NAMALWA (cell line): ENCODE measurements at regions not wholly inside any gene's neighbourhood (a gene's known extent, or its start where the extent isn't known, plus 50 kb on each side); places are given as distances from the start of the nearest gene placed in this dataset.
"Not testable (repeated sequence)": the region's sequence is repeated elsewhere in the genome, so short reads cannot be mapped to it uniquely, and the experiment has no call there.

ENCODE experiments used
- DNase-seq: peaks from one replicate; pipeline ENCODE4 v3.0.0-alpha.2; 2015; ENCODE audit warnings: low spot score

- no peak for DNase-seq
Observed at GRCh38 chr15:92825985-92826384, 74.1 kb upstream of the CHD2 start.

- DNase-seq = not testable (repeated sequence)
Observed at GRCh38 chr15:92827991-92828390, 72.1 kb upstream of the CHD2 start.

DNA sequence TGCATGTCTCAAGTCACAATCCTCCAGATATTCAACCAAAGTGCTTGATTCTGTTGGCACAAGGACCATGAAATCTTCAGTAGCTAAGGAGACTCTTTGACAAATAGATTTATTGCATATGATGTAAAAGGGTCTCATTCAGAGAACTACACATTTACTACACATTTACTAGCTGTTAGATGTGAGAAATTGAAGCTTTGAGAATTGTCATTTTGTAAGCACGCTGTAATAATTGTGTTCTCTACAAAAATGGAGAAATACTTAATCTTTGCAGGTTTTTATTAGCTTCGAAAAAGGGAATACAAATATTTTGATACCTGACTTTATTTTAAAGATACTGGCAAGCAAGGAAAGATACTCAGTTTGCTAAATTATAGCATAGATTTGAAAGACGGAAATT is 70.2 kb upstream of the CHD2 start:
- no peak for DNase-seq

- DNase-seq = no peak
Observed at GRCh38 chr15:92831336-92831654, 68.8 kb upstream of the CHD2 start.

- peak; percentile 100 for DNase-seq
Observed at GRCh38 chr15:92831655-92832328, 68.3 kb upstream of the CHD2 start.

GRCh38 chr15:92833106-92833433 is 67.1 kb upstream of the CHD2 start:
- DNase-seq = peak; percentile 56

DNA sequence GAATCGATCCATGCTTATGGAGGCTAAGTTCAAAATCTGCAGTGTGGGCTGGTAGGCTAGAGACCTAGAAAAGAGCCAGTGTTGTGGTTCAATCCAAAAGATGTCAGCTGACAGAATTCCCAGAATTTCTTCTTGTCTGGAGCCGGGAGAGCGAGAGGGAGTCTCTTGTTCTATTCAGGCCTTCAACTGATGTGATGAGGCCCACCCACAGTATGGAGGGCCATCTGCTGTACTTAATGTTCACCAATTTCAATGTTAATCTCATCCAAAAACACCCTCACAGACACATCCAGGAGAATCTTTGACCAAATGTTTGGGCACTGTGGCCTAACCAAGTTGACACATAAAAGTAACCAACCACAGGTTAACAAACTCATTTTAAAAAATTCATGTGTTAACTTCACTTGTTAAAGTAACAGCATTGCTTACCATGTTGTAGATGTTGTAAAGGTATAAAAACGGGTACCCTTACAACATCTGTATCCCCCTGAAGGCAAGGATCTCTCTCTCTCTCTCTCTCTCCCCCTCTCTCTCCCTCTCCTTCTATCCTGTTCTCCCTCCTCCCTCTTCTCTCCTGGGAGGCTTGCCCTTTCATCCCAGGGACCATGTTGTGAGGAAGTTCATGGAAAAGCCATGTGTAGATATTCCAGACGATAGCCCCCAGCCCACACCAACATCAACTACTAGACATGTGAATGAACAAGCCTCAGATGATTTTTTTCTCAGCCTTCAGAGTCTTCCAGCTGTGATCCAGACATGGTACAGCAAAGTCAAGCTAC is 66.4 kb upstream of the CHD2 start:
- DNase-seq = no peak

DNA sequence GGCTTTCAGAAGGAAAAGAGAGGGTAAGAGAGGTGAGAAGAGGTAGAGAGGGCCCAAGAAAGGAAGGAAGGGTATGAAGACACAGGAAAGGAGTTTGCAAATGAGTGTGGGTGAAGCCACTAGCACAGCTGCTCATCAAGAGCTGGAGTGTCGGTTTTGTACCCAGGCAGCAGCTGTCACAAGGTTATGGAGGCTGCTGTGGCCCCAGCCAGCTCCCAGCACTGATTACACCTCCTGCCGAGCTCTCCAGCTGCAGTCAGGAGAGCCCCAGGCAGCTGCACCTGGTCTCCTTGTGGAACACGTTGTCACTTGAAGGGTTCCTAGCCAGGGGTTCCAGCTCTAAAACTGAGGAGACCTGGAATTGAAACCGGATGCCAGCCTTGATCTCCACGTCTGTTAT is 60.4 kb upstream of the CHD2 start:
- peak; percentile 82 for DNase-seq

DNA sequence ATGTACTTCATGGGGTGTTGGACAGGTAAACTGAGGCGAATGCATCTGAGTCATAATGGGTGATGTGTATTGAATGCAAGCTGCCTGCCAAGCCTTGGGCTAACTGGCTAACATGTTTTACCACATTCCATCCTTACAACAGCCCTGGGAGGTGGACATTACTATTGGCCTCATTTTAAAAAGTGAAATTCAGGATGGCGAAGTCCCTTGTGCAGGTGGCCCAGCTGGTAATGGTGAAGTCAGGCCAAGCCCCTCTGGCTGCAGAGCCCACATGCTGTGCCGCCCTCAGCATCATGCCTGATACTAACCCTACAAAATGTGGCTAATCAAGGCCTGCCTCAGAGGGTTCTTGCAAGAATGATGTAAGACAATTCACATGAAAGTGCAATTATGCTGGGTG is 60.0 kb upstream of the CHD2 start:
- no peak for DNase-seq

DNA sequence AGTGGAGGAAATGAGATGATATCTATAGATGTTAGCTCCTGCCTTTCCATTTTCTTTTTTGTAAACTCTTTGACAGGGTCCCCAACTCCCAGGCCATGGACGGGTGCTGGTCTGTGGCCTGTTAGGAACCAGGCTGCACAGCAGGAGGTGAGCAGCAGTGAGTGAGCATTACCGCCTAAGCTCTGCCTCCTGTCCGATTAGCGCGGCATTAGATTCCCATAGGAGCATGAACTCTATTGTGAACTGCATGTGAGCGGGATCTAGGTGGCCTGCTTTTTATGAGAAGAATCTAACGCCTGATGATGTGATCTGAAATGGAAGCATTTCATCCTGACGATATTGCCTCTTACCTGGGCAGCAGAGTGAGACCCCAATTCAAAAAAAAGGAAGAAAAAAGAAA is 56.8 kb upstream of the CHD2 start:
- no peak for DNase-seq

- DNase-seq = no peak
Observed at GRCh38 chr15:92843814-92844213, 56.3 kb upstream of the CHD2 start.

GRCh38 chr15:92845126-92845508 is 55.0 kb upstream of the CHD2 start:
- DNase-seq = peak; percentile 84

DNA sequence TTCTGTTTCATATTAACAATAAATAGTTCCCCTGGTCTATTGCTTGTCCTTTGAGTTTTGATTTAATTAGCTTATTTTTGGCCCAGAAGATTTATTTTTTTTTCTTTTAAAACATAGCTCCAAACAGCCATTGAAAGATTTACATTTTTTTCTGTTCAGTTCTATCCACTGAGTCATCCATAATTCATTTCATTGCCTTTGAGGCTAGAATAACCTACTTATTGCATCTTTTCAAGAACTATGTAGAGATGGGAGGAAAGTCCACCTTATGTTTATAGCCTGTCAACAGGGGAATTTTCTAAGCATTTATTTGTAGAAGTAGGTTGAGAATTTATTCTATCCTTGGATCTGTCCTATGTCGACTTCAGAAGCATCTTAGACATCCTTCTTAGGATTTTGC is 53.4 kb upstream of the CHD2 start:
- no peak for DNase-seq

- DNase-seq = no peak
Observed at GRCh38 chr15:92847841-92848240, 52.3 kb upstream of the CHD2 start.

DNA sequence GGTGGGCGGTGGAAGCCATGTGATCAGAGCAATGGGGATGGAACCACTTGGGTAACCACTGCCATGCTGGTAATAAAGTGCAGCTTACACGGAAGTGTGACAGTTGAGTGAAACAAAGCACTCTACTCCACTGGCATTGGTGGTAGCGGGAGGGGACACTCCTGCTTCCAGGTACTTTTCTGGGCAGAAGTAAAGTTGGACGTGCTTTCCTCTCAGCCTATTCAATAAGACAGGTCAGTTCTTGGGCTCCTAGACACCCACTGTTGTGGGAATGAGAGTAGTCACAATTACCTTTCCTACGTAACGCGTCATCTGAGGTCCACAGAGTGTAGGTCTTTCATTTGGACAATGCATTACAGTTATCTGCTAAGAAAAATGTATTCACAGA is 51.7 kb upstream of the CHD2 start:
- no peak for DNase-seq

GRCh38 chr15:92848852-92849598 is 51.1 kb upstream of the CHD2 start:
- DNase-seq = peak; percentile 43

GRCh38 chr15:92850218-92850617 is 49.9 kb upstream of the CHD2 start:
- DNase-seq = peak; percentile 35
